Endothelial cell of umbilical vein (primary cell): ENCODE measurements at regions not wholly inside any gene's neighbourhood (a gene's known extent, or its start where the extent isn't known, plus 50 kb on each side); places are given as distances from the start of the nearest gene placed in this dataset.

Experiments used
- CTCF ChIP-seq, 2 donors: IDR thresholded peaks; 1 replicate in 1 of 2; 2 replicates in 1 of 2; pipeline ENCODE4 v1.5.1; 2011; ENCODE audit warnings: low read length in 2 of 2, mild to moderate bottlenecking in 2 of 2, moderate library complexity in 2 of 2, control low read depth in 1 of 2, inconsistent platforms in 1 of 2, low read depth in 1 of 2; ENCODE audit not compliant: insufficient read depth in 1 of 2; ENCODE audit errors: extremely low read depth in 1 of 2
- JUN ChIP-seq: IDR thresholded peaks from 2 replicates; pipeline ENCODE4 v1.6.1; 2011; ENCODE audit warnings: borderline replicate concordance, low read depth; ENCODE audit not compliant: insufficient read length, insufficient read depth

GRCh38 chr18:43952398-43952797, 675.1 kb upstream of the SYT4 start:
- TF ChIP-seq CTCF (IDR thresholded peaks at IDR 0.05; ENCODE audit: extremely low read depth in 1 of 2, insufficient read depth in 1 of 2, low read depth in 1 of 2, low read length in 2 of 2) (no peak), JUN (no peak)
